ENCODE measurements at regions not wholly inside any gene's neighbourhood (a gene's known extent, or its start where the extent isn't known, plus 50 kb on each side); places are given as distances from the start of the nearest gene placed in this dataset.

- Mint-ChIP-seq H3K36me3 (no peaks in the 10 kb centered on the region), H3K4me1 (no peaks in the 10 kb centered on the region), H3K27me3 (peaks cover 18% of the 10 kb centered on the region), H3K27ac (no peak overlapping the region), H3K9me3 (peaks cover 0 to 8% (median 0%) of the 10 kb centered on the region in 7 donors), H3K4me3 (no peak overlapping the region)
- Histone ChIP-seq H3K9me3 (ENCODE audit: control insufficient read depth in 2 of 2, low read length in 2 of 2) (no peaks in the 10 kb centered on the region), H3K27me3 (ENCODE audit: control insufficient read depth, insufficient read depth, low read length) (peaks cover 9% of the 10 kb centered on the region), H3K36me3 (ENCODE audit: control insufficient read depth, insufficient read depth, low read length) (no peaks in the 10 kb centered on the region), H3K4me3 (ENCODE audit: low read depth, low read length) (no peak overlapping the region), H3K27ac (ENCODE audit: insufficient read depth, low read length, poor library complexity, severe bottlenecking) (no peak overlapping the region), H3K4me1 (ENCODE audit: control insufficient read depth, insufficient read depth, low read length, poor library complexity, severe bottlenecking) (no peaks in the 10 kb centered on the region)
- ATAC-seq (ENCODE audit: low read depth in 2 of 2) (no peak), DNase-seq (no peak)
Measured at GRCh38 chr2:200211643-200212042, 94.8 kb upstream of the SPATS2L start.

DNA sequence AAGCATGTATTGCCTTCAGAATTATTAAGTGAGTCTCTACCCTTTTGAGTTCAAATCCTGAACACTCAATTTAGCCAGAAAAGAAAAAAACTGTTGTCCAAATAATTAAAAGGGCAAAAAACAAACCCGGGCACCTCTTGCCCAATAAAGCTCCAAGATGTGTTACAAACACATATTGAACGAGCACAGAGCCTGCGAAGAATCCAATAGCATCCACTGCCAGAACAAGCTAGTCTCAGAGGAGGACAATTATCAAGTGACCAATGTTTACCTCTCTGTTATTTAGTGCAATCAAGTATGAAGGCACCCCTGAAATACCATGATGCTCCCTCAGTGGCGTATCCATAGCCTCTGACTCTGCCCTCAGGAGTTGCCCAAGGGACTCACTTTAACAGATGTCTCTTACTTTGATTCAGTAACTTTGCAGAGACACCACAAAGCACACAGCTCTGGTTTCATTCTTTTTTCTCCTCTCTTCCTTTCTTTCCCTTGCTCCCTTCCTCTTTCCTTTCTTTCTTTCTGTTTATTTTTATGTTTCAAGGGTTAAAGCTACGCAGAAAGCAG is 93.5 kb upstream of the SPATS2L start:
- Histone ChIP-seq H3K4me1 (ENCODE audit: control insufficient read depth, insufficient read depth, low read length, poor library complexity, severe bottlenecking) (no peaks in the 10 kb centered on the region), H3K27ac (ENCODE audit: insufficient read depth, low read length, poor library complexity, severe bottlenecking) (no peak overlapping the region), H3K36me3 (ENCODE audit: control insufficient read depth, insufficient read depth, low read length) (no peaks in the 10 kb centered on the region), H3K4me3 (ENCODE audit: low read depth, low read length) (no peak overlapping the region), H3K9me3 (ENCODE audit: control insufficient read depth in 2 of 2, low read length in 2 of 2) (no peaks in the 10 kb centered on the region), H3K27me3 (ENCODE audit: control insufficient read depth, insufficient read depth, low read length) (peaks cover 9% of the 10 kb centered on the region)
- Mint-ChIP-seq H3K27ac (no peak overlapping the region), H3K27me3 (peaks cover 18% of the 10 kb centered on the region), H3K9me3 (peaks cover 0 to 8% (median 0%) of the 10 kb centered on the region in 7 donors), H3K4me1 (no peaks in the 10 kb centered on the region), H3K4me3 (no peak overlapping the region), H3K36me3 (no peaks in the 10 kb centered on the region)
- ATAC-seq (ENCODE audit: low read depth in 2 of 2): no peak
- DNase-seq: no peak

DNA sequence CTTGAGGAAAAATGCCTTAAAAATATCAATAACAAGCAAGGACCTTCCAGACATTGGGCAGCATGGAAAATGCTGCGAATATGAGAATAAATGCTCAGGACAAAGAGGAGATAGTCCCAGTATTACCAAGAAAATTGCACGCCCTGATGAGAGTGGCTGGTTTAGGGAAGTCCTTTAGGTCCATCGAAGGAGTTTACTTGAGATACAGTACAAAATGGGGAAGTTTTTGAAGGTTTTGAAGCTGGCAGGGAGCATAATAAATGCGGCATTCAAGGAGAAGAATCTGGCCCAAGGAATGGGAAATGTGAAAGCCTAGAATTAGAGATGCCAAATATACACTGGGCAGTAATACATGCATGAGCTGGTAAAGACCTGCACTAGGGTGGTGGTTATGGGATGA is 90.2 kb upstream of the SPATS2L start:
- peaks cover 9% of the 10 kb centered on the region for H3K27me3 ChIP-seq (ENCODE audit: control insufficient read depth, insufficient read depth, low read length)
- no peak overlapping the region for H3K4me3 Mint-ChIP-seq
- no peak overlapping the region for H3K27ac ChIP-seq (ENCODE audit: insufficient read depth, low read length, poor library complexity, severe bottlenecking)
- H3K36me3 ChIP-seq (ENCODE audit: control insufficient read depth, insufficient read depth, low read length): no peaks in the 10 kb centered on the region
- H3K27ac Mint-ChIP-seq: no peak overlapping the region
- no peak for DNase-seq
- no peaks in the 10 kb centered on the region for H3K9me3 ChIP-seq (ENCODE audit: control insufficient read depth in 2 of 2, low read length in 2 of 2)
- no peaks in the 10 kb centered on the region for H3K4me1 ChIP-seq (ENCODE audit: control insufficient read depth, insufficient read depth, low read length, poor library complexity, severe bottlenecking)
- H3K4me3 ChIP-seq (ENCODE audit: low read depth, low read length): no peak overlapping the region
- peaks cover 0 to 4% (median 0%) of the 10 kb centered on the region in 7 donors for H3K9me3 Mint-ChIP-seq
- H3K27me3 Mint-ChIP-seq: peaks cover 20% of the 10 kb centered on the region
- H3K4me1 Mint-ChIP-seq: no peaks in the 10 kb centered on the region
- ATAC-seq (ENCODE audit: low read depth in 2 of 2): no peak
- no peaks in the 10 kb centered on the region for H3K36me3 Mint-ChIP-seq

GRCh38 chr2:200217320-200217719 is 89.2 kb upstream of the SPATS2L start:
- Histone ChIP-seq H3K27me3 (ENCODE audit: control insufficient read depth, insufficient read depth, low read length) (peaks cover 7% of the 10 kb centered on the region), H3K4me1 (ENCODE audit: control insufficient read depth, insufficient read depth, low read length, poor library complexity, severe bottlenecking) (no peaks in the 10 kb centered on the region), H3K27ac (ENCODE audit: insufficient read depth, low read length, poor library complexity, severe bottlenecking) (no peak overlapping the region), H3K4me3 (ENCODE audit: low read depth, low read length) (no peak overlapping the region), H3K9me3 (ENCODE audit: control insufficient read depth in 2 of 2, low read length in 2 of 2) (no peaks in the 10 kb centered on the region), H3K36me3 (ENCODE audit: control insufficient read depth, insufficient read depth, low read length) (no peaks in the 10 kb centered on the region)
- Mint-ChIP-seq H3K27ac (no peak overlapping the region), H3K36me3 (no peaks in the 10 kb centered on the region), H3K4me3 (no peak overlapping the region), H3K27me3 (peaks cover 23% of the 10 kb centered on the region), H3K4me1 (no peaks in the 10 kb centered on the region), H3K9me3 (peaks cover 0 to 4% (median 0%) of the 10 kb centered on the region in 7 donors)
- ATAC-seq (ENCODE audit: low read depth in 2 of 2): no peak
- DNase-seq: no peak

GRCh38 chr2:200218645-200219044 is 87.8 kb upstream of the SPATS2L start:
- ATAC-seq (ENCODE audit: low read depth in 2 of 2) (no peak), DNase-seq (no peak)
- peaks cover 4% of the 10 kb centered on the region for H3K27me3 ChIP-seq (ENCODE audit: control insufficient read depth, insufficient read depth, low read length)
- H3K27me3 Mint-ChIP-seq: peaks cover 20% of the 10 kb centered on the region
- no peak overlapping the region for H3K4me3 Mint-ChIP-seq
- H3K4me3 ChIP-seq (ENCODE audit: low read depth, low read length): no peak overlapping the region
- no peaks in the 10 kb centered on the region for H3K36me3 ChIP-seq (ENCODE audit: control insufficient read depth, insufficient read depth, low read length)
- no peak overlapping the region for H3K27ac Mint-ChIP-seq
- H3K4me1 ChIP-seq (ENCODE audit: control insufficient read depth, insufficient read depth, low read length, poor library complexity, severe bottlenecking): no peaks in the 10 kb centered on the region
- no peaks in the 10 kb centered on the region for H3K36me3 Mint-ChIP-seq
- H3K4me1 Mint-ChIP-seq: no peaks in the 10 kb centered on the region
- H3K27ac ChIP-seq (ENCODE audit: insufficient read depth, low read length, poor library complexity, severe bottlenecking): no peak overlapping the region
- H3K9me3 Mint-ChIP-seq: peaks cover 0 to 1% (median 0%) of the 10 kb centered on the region in 7 donors
- no peaks in the 10 kb centered on the region for H3K9me3 ChIP-seq (ENCODE audit: control insufficient read depth in 2 of 2, low read length in 2 of 2)

DNA sequence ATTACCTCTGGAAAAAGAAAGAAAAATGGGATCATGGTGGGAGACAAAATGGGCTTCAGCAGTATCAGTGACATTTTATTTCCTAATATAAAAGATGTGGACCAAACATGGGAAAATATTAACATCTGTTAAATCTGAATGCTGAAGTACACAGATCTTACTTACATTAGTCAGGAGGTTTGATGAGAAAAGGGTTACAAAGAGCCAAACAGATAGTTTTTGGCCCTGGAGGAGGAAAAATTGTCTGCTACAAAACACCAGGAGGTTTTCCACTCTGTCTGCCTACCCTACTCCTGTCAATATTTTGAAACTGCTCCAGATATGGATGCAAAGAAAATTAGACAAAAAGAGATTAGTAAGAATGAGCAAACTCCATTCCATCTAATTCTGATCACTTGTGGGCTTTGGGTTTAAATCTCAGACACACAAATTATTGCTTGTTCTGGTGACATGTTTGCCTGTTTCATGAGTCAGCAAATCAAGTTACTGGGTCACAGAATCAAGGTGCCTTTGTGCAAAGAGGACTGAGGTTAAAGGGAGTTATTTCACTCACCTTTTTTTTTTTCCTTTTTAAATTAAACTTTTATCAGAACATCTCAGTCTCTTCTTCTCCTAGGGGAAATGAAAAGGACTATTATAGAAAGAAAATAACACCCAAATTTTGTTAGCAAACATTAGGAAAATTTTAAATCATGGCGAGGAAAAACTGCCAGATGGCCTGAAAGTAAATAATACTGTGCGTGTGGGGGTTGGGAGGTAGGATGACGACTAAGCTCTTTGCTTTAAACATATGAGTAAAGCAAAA is 87.0 kb upstream of the SPATS2L start:
- H3K27me3 ChIP-seq (ENCODE audit: control insufficient read depth, insufficient read depth, low read length): peaks cover 3% of the 10 kb centered on the region

GRCh38 chr2:200220251-200220650 is 86.2 kb upstream of the SPATS2L start:
- peaks cover 3% of the 10 kb centered on the region for H3K27me3 ChIP-seq (ENCODE audit: control insufficient read depth, insufficient read depth, low read length)
- H3K36me3 ChIP-seq (ENCODE audit: control insufficient read depth, insufficient read depth, low read length): no peaks in the 10 kb centered on the region
- ATAC-seq (ENCODE audit: low read depth in 2 of 2): no peak
- no peak overlapping the region for H3K27ac ChIP-seq (ENCODE audit: insufficient read depth, low read length, poor library complexity, severe bottlenecking)
- Mint-ChIP-seq H3K4me1 (no peaks in the 10 kb centered on the region), H3K36me3 (no peaks in the 10 kb centered on the region), H3K9me3 (peaks cover 0 to 1% (median 0%) of the 10 kb centered on the region in 7 donors), H3K4me3 (no peak overlapping the region), H3K27me3 (peaks cover 15% of the 10 kb centered on the region), H3K27ac (no peak overlapping the region)
- H3K4me1 ChIP-seq (ENCODE audit: control insufficient read depth, insufficient read depth, low read length, poor library complexity, severe bottlenecking): no peaks in the 10 kb centered on the region
- DNase-seq: no peak
- no peak overlapping the region for H3K4me3 ChIP-seq (ENCODE audit: low read depth, low read length)
- no peaks in the 10 kb centered on the region for H3K9me3 ChIP-seq (ENCODE audit: control insufficient read depth in 2 of 2, low read length in 2 of 2)

More for the DNA sequence above, 87.0 kb upstream of the SPATS2L start:
- H3K4me1 ChIP-seq (ENCODE audit: control insufficient read depth, insufficient read depth, low read length, poor library complexity, severe bottlenecking): no peaks in the 10 kb centered on the region
- H3K9me3 Mint-ChIP-seq: peaks cover 0 to 1% (median 0%) of the 10 kb centered on the region in 7 donors
- H3K36me3 ChIP-seq (ENCODE audit: control insufficient read depth, insufficient read depth, low read length): no peaks in the 10 kb centered on the region
- no peak for ATAC-seq (ENCODE audit: low read depth in 2 of 2)
- no peak for DNase-seq
- H3K27ac Mint-ChIP-seq: no peak overlapping the region
- H3K4me3 Mint-ChIP-seq: no peak overlapping the region
- peaks cover 17% of the 10 kb centered on the region for H3K27me3 Mint-ChIP-seq
- no peak overlapping the region for H3K27ac ChIP-seq (ENCODE audit: insufficient read depth, low read length, poor library complexity, severe bottlenecking)
- H3K9me3 ChIP-seq (ENCODE audit: control insufficient read depth in 2 of 2, low read length in 2 of 2): no peaks in the 10 kb centered on the region
- no peak overlapping the region for H3K4me3 ChIP-seq (ENCODE audit: low read depth, low read length)
- no peaks in the 10 kb centered on the region for H3K4me1 Mint-ChIP-seq
- H3K36me3 Mint-ChIP-seq: no peaks in the 10 kb centered on the region
